ENCODE measurements at regions not wholly inside any gene's neighbourhood (a gene's known extent, or its start where the extent isn't known, plus 50 kb on each side); places are given as distances from the start of the nearest gene placed in this dataset.

DNA sequence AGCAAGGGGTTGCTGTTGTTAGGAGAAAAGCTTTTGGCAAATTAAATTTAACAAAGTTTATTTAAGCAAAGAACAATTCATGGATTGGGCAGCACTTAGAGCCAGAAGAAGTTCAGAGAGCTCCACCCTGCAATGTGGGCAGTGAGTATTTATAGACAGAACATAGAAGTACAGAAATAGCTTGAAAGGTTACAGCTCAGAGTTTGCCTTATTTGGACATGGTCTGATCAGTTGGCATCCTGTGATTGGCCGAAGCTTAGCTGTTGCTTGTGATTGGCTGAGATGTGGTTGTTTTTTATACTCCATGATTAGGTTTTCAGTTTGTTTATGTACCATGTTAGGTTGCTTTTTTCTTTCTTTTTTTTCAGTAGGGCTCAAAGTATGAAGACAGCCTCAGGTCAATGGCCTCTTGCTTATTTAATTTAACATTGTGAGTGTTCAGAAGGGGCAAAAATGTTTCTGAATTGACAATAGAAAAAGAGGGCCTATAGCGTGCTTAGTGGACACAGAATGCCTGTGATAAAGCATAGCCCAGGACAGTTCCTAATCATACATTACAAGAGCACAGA lies 293.8 kb downstream of the IGSF11 start:
- no peak for DNase-seq
- H3K27ac ChIP-seq = no peak overlapping the region
- ChIA-PET POLR2A (ENCODE audit: unreplicated experiment) (no interaction called here), CTCF (no interaction called here)
- no peak overlapping the region for H3K4me2 ChIP-seq
- no peaks in the 10 kb centered on the region; the same call in 1 of the 2 replicates for H3K9me3 ChIP-seq (ENCODE audit: insufficient read depth, low read depth)
- no peak overlapping the region for H2AFZ ChIP-seq
- no peaks in the 10 kb centered on the region for H3K36me3 ChIP-seq (ENCODE audit: low read depth)
- intact Hi-C loops (cut with micrococcal nuclease; ENCODE audit: unreplicated experiment) = no loop called here
- no peaks in the 10 kb centered on the region for H3K4me1 ChIP-seq (replicated peaks; ENCODE audit: insufficient read depth)
- BruUV-seq (replicated peaks) = no TSS peak
- no peaks in the 10 kb centered on the region for H3F3A ChIP-seq (ENCODE audit: insufficient read depth, low read depth)
- H3K9me2 ChIP-seq (ENCODE audit: insufficient read depth) = no peaks in the 10 kb centered on the region
- no peaks in the 10 kb centered on the region for H3K79me2 ChIP-seq (ENCODE audit: low read depth)
- no peaks in the 10 kb centered on the region for H3K27me3 ChIP-seq (ENCODE audit: insufficient read depth, low read depth)
- TF ChIP-seq EZH2 (IDR thresholded peaks at IDR 0.05; ENCODE audit: low read depth) = no peak
- TF ChIP-seq, protein P1, sequence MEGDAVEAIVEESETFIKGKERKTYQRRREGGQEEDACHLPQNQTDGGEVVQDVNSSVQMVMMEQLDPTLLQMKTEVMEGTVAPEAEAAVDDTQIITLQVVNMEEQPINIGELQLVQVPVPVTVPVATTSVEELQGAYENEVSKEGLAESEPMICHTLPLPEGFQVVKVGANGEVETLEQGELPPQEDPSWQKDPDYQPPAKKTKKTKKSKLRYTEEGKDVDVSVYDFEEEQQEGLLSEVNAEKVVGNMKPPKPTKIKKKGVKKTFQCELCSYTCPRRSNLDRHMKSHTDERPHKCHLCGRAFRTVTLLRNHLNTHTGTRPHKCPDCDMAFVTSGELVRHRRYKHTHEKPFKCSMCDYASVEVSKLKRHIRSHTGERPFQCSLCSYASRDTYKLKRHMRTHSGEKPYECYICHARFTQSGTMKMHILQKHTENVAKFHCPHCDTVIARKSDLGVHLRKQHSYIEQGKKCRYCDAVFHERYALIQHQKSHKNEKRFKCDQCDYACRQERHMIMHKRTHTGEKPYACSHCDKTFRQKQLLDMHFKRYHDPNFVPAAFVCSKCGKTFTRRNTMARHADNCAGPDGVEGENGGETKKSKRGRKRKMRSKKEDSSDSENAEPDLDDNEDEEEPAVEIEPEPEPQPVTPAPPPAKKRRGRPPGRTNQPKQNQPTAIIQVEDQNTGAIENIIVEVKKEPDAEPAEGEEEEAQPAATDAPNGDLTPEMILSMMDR (conservative IDR thresholded peaks at IDR 0.05) = no peak
- H3K4me3 ChIP-seq = no peak overlapping the region
- no peaks in the 10 kb centered on the region for H4K20me1 ChIP-seq (ENCODE audit: insufficient read depth)

DNA sequence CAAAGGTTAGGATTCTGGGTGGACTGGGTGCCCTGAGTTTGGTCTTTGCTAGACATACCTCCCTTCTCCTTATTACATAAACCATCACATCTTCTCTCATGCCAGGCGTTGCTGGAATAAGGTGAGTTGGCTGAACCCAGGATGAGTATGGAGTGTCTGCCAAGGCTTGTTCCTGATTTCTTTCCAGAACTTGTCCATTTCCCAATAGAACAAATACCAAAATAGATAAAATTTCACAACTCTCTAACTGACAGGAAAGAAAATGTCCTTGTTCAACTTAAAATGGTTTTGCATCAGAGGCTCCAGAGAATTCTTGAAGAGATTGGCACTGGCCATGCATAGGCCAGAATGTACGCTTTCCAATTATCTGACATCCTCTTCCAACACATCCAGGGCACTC lies 291.9 kb downstream of the IGSF11 start:
- Histone ChIP-seq H4K20me1 (ENCODE audit: insufficient read depth) (no peaks in the 10 kb centered on the region), H3K4me2 (no peak overlapping the region), H3K27ac (no peak overlapping the region), H2AFZ (no peak overlapping the region), H3K9me2 (ENCODE audit: insufficient read depth) (no peaks in the 10 kb centered on the region), H3F3A (ENCODE audit: insufficient read depth, low read depth) (no peaks in the 10 kb centered on the region), H3K36me3 (ENCODE audit: low read depth) (no peaks in the 10 kb centered on the region), H3K79me2 (ENCODE audit: low read depth) (no peaks in the 10 kb centered on the region), H3K27me3 (ENCODE audit: insufficient read depth, low read depth) (no peaks in the 10 kb centered on the region), H3K4me3 (no peak overlapping the region), H3K4me1 (replicated peaks; ENCODE audit: insufficient read depth) (no peaks in the 10 kb centered on the region), H3K9me3 (ENCODE audit: insufficient read depth, low read depth) (no peaks in the 10 kb centered on the region; the same call in 1 of the 2 replicates)
- POLR2A ChIA-PET (ENCODE audit: unreplicated experiment) = no interaction called here
- TF ChIP-seq, protein P1 (conservative IDR thresholded peaks at IDR 0.05) = no peak
- no TSS peak for BruUV-seq (replicated peaks)
- no peak for DNase-seq
- CTCF ChIA-PET = no interaction called here
- intact Hi-C loops (cut with micrococcal nuclease; ENCODE audit: unreplicated experiment) = no loop called here

DNA sequence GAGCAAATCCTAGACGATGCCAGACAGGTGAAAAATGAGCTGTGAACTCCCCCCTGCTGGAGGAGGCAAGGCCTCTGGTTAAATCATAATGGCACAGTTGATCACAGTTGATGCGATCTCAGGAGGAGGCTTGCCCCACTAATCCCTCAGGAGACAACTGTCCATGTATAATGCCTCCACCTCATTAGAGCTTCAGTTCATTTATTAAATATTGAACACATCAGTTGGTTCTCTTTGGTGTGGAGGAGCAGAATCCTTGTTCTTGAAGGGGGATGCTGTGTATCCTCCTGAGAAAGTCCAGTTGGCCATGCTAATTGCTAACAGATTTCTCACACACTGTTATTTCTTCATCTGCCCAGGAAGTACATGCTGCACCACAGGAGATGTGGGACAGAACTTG lies 290.5 kb downstream of the IGSF11 start:
- no peaks in the 10 kb centered on the region for H3K9me2 ChIP-seq (ENCODE audit: insufficient read depth)
- no peaks in the 10 kb centered on the region for H4K20me1 ChIP-seq (ENCODE audit: insufficient read depth)
- no peaks in the 10 kb centered on the region for H3K36me3 ChIP-seq (ENCODE audit: low read depth)
- DNase-seq = no peak
- ChIA-PET POLR2A (ENCODE audit: unreplicated experiment) (no interaction called here), CTCF (no interaction called here)
- H3K27me3 ChIP-seq (ENCODE audit: insufficient read depth, low read depth) = no peaks in the 10 kb centered on the region
- no peak overlapping the region for H3K4me3 ChIP-seq
- TF ChIP-seq, protein P1 (conservative IDR thresholded peaks at IDR 0.05) = no peak
- TF ChIP-seq EZH2 (IDR thresholded peaks at IDR 0.05; ENCODE audit: low read depth) = no peak
- no peak overlapping the region for H3K4me2 ChIP-seq
- no peaks in the 10 kb centered on the region for H3K9me3 ChIP-seq (ENCODE audit: insufficient read depth, low read depth)
- no TSS peak for BruUV-seq (replicated peaks)
- H3K79me2 ChIP-seq (ENCODE audit: low read depth) = no peaks in the 10 kb centered on the region
- no peak overlapping the region for H3K27ac ChIP-seq
- H3F3A ChIP-seq (ENCODE audit: insufficient read depth, low read depth) = no peaks in the 10 kb centered on the region
- H2AFZ ChIP-seq = no peak overlapping the region
- no peaks in the 10 kb centered on the region for H3K4me1 ChIP-seq (replicated peaks; ENCODE audit: insufficient read depth)
- intact Hi-C loops (cut with micrococcal nuclease; ENCODE audit: unreplicated experiment) = no loop called here

Data from PC-9 (cell line).